HPDE6-E6E7 (cell line): ENCODE measurements at regions not wholly inside any gene's neighbourhood (a gene's known extent, or its start where the extent isn't known, plus 50 kb on each side); places are given as distances from the start of the nearest gene placed in this dataset.

Experiments used
- DNase-seq: peaks from one replicate; pipeline ENCODE4 v3.0.0; 2011; ENCODE audit warnings: missing footprints; ENCODE audit errors: extremely low spot score

GRCh38 chr4:59841698-59842097 lies 1358.4 kb upstream of the ADGRL3 start:
- no peak for DNase-seq

- DNase-seq = no peak
Observed at GRCh38 chr4:59848457-59848856, 1351.7 kb upstream of the ADGRL3 start.

- no peak for DNase-seq
Observed at GRCh38 chr4:59855630-59856352, 1344.3 kb upstream of the ADGRL3 start.

DNA sequence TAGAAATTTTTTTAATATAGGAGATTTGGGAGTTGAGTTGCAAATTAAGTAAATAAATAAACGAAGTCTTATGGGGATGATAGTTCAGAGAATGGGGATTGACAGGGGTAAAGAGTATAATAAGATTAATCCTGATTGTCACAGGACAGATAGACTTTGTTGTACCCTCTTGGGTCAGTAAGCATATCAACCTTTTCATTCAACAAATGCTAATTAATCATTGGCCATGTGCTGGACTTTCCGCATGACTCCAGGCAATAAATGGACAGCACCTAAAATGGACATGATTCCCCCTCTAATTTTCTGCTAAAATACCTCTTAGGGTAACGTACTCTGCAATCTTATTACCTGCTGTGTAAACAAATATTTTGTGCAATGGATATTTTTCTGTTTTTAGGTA lies 1331.1 kb upstream of the ADGRL3 start:
- no peak for DNase-seq

DNA sequence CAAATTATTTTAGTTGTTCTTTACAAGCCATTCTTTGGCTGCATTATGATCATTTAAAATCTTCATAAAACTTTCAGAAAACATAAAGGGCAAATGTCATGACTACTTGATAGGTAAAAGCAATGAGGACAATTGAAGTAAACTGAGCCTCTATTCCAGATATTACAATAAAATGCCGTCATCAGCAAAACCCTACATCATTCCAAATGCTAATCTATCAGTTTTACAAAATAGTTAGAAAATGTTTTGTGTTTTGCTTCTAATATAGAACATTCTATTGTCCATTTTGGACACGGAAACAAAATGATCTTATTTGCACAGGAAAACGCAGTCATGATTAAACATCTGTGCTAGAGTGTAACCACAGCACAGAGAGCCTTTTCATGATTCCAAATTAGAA lies 1330.6 kb upstream of the ADGRL3 start:
- DNase-seq = no peak

DNA sequence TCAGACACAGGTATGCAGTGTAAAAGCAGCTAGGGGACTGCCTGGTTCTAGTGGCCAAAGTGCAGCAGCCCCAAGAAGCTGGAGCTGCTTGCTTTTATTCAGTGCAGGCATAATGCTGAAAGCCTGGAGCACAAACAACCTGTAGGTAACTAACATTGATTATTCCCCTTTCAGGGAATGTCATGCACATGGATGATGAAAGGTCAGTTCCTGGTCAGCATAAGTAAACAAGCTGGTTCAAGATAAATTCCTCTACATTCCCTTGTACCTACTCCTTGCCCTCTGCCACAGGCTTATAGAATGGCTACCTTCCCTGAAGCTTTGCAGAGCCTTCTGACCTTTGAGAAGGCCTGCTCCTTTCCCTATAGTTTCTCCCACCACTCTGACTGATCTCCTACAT lies 1318.5 kb upstream of the ADGRL3 start:
- no peak for DNase-seq

- peak; percentile 6 for DNase-seq
Observed at GRCh38 chr4:59904331-59904730, 1295.8 kb upstream of the ADGRL3 start.

DNA sequence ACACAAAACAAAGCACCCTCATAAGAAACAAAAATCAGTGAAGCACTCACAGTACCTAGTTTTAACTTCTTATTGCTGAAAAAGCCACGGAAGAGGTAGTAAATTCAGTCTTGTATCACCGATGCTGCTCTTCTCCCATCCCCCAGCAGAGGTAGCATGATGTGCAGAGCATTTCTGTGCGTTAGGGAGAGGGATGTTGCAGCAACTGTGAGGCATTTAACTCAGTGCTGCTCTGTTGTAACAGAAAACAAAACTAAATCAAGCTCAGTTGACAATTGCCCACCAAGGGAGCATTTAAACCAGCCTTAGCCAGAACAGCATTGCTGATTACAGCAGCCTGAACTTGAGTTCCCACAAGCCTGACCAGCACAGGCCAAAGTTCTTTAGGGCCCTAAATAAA lies 1279.7 kb upstream of the ADGRL3 start:
- DNase-seq = no peak

GRCh38 chr4:59925290-59925689 lies 1274.8 kb upstream of the ADGRL3 start:
- DNase-seq = no peak

- no peak for DNase-seq
Observed at GRCh38 chr4:59936566-59936965, 1263.6 kb upstream of the ADGRL3 start.

DNA sequence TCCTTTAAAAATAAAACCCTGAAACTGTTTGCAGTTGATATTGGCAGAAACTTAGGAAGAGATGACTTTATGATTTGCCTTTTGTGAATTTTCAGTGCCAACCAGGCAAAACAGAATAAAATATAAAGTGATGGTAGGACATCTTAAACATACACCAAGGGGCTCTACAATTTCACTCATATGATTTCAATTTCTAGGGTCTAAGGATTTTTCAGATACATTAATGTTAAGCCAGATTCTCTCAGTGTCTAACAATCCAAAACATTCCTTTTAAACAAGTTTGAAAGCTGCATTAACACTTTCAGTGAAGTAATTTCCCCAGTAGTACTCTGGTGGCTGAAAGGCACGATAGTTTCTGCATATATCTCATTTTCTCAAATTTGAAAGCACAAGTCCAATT lies 1262.0 kb upstream of the ADGRL3 start:
- DNase-seq = no peak

- DNase-seq = no peak
Observed at GRCh38 chr4:59945277-59945676, 1254.8 kb upstream of the ADGRL3 start.

- peak; percentile 37 for DNase-seq
Observed at GRCh38 chr4:59945716-59946115, 1254.4 kb upstream of the ADGRL3 start.

DNA sequence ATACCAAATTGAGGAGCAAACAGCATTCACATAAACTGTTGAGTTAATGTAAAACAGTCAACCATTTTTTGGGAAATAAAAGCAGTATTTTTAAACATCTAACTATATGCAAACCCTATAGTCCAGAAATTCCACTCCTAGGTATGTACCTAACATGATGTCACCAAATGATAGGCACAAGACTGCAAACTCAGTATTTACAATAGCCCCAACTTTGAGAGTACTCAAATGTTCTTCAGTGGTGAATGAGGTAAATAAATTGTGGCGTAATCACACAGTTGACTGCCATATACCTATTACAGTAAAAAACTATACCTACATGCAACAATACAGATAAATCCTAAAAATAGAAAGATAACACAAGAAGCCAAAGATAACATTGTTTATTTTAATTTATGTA lies 1243.8 kb upstream of the ADGRL3 start:
- no peak for DNase-seq

DNA sequence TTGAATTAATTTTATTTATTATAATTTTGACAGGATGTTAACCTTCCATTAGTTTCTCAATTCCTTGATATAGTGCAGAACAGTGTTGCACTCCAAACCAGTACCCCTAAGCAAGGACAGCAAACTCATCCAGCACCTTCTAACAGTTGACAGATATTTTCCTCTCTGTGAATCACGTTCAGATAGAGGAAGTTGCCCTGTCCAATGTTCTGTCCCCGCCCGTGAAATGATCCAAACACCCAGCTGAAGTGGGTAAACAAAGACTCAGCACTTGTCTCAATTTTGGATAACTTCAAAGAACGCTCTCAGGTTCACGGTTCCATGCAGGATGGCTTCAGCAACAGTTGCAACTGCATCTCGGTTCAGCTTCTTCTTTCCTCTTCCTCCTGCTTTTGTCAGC lies 1240.0 kb upstream of the ADGRL3 start:
- DNase-seq = no peak

DNA sequence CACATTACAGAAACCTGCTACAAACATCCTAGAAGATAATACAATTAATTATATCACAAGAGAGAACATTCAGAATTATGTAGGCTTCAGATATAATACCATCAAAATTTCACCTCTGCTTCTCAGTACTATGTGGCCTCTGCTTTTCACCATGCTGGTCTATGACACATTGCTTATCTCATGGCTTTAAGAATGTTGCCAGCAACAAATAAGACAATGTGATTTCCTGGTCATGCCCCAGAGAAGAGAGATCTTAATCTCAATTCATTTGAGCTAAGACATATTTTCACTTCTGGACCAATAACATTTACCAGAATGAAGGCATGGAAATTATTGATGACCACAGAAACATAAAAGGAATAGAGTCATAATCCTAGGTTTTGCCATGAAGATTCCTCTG lies 1233.4 kb upstream of the ADGRL3 start:
- DNase-seq = no peak

DNA sequence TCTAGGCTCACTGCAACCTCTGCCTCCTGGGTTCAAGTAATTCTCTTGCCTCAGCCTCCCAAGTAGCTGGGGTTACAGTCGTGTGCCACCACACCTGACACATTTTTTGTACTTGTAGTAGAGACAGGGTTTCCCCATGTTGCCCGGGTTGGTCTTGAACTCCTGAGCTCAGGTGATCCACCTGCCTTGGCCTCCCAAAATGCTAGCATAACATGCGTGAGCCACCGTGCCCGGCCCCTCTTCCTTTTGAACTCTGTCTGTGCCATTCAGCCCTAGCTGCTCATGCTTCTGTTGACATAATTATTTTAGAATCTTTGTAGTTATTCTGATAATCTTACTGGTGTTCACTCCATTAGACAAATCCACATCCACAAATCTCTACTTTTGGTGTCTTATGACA lies 1231.3 kb upstream of the ADGRL3 start:
- DNase-seq = no peak

GRCh38 chr4:59969909-59970308 lies 1230.2 kb upstream of the ADGRL3 start:
- DNase-seq = no peak

GRCh38 chr4:59971952-59972351 lies 1228.2 kb upstream of the ADGRL3 start:
- no peak for DNase-seq

GRCh38 chr4:59973492-59973891 lies 1226.6 kb upstream of the ADGRL3 start:
- DNase-seq = no peak

DNA sequence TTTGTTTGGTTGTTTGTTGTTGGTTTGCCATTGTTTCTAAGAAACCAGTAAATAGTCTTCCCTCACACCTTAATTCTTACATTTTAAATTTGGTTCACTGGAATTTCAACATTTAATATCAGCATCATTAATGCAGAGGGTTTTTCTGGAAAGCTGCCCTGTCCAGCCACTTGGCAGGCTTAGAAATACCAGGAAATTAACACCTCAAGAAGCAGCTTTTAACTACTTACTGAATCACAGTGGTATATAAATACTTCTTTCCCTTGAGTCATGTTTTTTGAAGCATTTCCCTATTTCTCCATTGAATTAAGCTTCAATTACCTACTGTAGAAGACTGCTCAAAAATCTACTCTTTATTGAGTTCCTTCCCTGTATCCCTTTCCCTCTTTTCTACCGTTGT lies 1221.1 kb upstream of the ADGRL3 start:
- DNase-seq = no peak

GRCh38 chr4:59983852-59984251 lies 1216.3 kb upstream of the ADGRL3 start:
- no peak for DNase-seq

DNA sequence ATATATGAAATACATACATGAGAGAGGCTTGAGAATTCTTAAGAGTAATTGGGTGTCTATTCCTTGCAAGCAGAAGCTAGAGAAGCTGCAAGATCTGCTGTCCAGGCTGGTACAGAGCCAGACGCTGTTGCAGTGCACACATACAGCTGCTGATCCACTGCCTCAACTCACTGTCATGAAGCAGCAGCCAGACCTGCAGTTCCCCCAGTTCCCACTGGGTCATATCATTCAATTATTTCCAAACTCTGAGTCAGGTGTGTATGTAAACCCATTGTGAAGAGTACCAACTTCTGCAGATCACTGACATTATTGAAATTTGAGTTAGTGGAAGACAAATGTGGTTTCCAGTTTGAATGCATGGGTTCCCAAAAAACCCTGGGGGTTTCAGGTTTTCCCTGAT lies 1212.8 kb upstream of the ADGRL3 start:
- DNase-seq = no peak

- DNase-seq = no peak
Observed at GRCh38 chr4:59994118-59994517, 1206.0 kb upstream of the ADGRL3 start.
